ENCODE measurements at regions not wholly inside any gene's neighbourhood (a gene's known extent, or its start where the extent isn't known, plus 50 kb on each side); places are given as distances from the start of the nearest gene placed in this dataset.
"Not testable (repeated sequence)": the region's sequence is repeated elsewhere in the genome, so short reads cannot be mapped to it uniquely, and the experiment has no call there.

DNA sequence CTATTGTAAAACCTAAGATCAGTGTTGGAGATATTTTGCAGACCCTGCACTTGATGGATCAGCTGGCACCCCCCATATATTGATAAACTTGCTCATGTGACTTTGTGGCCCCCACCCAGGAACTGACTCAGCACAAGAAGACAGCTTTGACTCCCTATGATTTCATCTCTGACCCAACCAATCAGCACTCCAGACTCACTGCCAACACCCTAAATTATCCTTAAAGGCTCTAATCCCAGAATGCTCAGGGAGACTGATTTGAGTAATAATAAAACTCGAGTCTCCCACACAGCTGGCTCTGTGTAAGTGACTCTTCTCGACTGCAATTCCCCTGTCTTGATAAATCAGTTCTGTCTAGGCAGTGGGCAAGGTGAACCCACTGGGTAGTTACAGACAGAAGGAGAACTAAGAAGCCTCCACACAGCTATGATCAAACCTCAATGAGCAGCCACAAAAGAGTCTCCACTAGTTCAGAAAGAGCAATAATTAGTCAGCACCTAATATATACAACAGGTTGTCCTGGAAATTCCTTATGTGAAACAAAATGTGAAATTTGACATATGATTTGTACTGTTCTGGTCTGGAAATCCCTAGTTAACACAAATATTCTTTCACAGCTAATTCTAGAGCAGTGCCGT is 52.2 kb downstream of the ACTL7B start:
- no peak for DNase-seq

DNA sequence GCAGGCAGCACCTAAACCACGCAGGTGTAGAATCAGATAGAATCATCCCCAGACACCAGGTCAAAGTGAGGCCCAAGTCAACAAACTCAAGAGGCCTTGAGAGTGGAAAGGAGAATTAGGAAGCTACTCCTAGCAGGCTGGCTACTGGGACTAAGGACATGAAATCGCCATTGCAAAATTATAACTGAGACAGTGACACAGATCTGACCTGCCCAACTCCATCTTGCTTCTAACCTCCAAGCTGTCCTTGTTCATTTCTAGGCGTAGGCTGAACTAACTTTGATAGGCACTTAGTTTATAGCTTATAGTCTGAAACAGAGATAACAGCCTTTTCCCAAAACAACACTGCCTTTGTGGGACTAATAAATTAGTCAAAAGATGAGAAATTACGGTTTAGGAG is 52.8 kb downstream of the ACTL7B start:
- no peak for DNase-seq

DNA sequence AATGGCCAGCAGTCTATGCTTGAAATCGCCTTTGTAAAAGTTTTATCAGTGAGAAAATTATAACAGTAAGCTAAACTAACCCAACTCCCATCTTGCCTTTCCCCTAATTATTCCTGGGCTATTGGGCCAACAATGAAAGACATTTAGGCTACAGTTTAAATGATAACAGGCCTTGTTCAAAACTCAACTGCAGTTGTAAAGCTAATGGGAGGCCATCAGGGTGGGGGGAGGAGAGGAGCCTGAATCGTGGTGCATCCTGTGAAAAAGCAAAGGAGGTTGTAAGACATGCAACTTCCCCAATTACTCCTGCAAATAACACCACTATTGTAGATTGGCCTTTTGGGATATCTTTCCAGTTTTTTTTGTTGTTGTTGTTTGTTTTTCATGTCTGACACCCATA is 53.8 kb downstream of the ACTL7B start:
- DNase-seq = no peak

DNA sequence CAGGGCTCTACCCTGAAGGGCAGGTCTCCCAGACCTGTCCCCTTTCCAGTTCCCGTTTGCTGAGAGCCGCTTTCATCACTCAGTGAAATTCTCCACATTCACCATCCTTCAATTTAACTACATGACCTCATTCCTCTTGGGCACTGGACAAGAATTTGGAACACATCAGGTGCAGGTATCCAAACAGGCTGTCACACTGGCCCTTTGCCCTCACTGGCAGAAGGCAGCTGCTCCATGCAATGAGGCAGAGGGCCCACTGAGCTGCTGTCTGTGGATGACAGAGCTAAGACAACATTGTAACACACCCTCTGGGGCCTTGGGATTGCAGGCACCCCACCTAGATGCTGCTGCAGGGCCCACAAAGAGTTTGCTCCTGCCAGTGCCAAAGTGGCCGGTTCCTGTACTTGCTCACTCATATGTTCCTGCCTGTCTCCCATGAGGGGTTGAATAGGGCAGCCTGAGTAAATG is 55.1 kb downstream of the ACTL7B start:
- DNase-seq = no peak

DNA sequence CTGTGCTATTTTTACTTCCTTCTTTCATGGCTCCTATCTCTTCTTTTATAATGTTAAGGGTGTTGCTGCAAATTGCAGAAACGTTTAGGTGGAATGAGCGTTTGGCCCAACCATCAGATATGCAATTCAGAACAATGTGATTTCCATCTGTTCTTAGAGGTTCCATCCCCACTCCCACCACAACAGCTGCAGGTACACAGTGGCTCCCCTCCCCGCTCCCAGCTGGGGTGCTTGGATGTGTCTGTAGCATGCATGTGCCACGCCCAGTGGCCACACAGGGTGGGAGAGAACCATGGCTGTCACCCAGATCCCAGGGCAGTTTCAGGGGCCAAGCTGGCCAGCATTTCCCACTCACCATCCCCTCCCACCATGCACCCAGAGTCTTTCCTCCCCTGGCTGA is 62.2 kb downstream of the ACTL7B start:
- DNase-seq = no peak

DNA sequence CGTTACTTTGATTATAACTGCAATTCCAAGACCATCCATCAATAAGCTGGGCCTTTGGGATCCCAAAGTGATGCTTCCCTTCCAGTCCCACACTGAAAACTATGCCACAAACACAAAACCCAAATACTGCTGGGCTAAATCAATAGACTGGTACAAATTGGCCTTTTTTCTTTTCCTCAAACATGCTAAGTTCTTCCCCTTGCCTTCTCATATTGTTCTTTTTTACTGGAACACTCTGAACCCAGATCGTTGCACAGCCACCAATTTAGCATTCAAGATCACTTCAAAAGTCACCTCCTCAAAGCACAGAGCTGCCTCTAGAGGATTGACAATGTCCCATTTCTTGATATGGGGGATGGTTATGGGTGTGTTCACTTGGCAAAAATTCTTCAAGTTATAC is 66.0 kb downstream of the ACTL7B start:
- no peak for DNase-seq

DNA sequence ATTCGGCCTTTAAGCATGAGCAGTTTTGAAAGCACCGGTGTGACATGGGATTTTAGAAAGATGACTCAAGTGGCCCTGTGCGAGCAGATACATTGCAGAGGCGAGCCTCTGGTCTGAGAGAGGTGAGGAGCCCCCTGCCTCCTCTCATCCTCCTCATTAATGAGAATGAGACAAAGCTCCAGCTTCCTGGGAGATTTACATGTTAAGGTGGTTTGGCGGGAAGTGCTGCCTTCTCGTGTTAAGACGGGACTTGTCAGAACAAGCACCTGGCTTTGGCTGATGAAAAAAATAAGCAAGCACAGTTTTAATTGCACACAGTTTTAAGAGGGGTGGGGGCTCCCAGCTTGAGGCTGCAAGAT is 68.1 kb downstream of the ACTL7B start:
- no peak for DNase-seq

DNA sequence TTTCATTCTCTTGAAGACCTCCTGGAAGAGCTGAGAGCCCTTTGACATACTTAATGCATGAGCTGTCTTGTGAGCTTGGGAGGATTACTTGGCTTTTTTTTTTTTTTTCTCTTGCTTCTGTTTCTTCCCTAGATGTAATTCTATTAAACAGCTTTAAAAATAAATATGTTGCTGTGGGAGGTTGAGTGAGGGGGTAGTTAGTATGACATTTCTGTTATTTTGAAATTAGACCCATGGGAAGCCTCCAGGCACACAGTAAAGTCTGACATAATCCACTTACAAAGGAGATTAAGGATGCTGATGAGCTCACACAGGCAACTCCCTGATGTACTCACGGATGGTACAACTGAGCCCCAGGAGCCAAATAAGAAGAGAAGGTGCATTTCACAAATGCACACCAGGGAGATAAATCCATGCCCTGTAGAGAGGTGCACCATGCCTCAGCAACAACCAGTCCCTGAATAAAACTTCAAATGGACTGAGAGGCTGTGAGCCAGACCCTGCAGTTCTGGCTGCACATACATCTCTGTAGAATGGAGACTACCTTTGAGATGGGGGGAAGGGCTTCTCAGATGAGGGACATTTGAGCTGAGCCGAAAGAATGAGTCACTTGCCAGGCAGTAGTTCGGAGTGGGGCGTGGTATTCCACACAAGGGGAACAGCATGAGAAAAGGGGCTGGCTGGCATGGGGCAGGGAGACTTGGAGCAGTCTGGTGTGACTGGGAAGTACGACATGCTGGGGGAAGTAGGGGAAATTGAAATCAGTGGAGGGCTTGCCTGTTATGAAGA is 68.7 kb downstream of the ACTL7B start:
- DNase-seq = no peak

DNA sequence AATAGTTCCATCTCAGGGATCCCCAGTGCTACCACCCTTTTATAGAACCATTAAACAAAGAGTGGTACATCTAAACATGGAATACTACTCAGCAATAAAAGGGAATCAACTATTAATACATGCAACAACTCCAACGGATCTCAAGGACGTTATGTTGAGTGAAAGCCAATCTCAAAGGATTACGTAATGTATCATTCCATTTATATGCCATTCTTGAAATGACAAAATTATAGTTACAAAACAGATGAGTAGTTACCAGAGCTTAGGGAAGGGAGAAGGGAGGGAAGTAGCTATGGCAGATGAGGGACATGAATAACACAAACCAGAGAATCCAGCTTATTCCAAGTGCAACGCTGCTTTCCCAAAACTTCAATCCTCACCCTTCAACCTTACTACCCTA is 69.5 kb downstream of the ACTL7B start:
- no peak for DNase-seq

DNA sequence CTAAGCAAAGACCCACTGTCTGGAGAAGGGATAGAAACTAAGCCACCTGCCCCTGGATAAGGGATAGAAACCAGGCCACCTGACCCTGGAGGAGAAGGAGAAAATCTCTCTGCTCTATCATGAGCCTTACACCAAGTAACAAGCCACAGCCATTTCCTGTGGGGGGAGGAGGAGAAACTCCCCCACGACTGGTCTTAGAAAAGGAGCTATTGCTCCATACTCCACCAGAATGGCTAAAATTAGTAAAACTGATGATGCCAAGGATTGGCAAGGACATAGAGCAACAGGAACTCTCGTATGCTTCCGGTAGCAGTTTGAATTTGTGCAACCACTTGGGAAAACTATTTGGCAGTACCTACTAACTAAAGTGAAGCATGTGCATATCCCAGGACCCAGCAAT is 70.8 kb downstream of the ACTL7B start:
- DNase-seq = no peak

DNA sequence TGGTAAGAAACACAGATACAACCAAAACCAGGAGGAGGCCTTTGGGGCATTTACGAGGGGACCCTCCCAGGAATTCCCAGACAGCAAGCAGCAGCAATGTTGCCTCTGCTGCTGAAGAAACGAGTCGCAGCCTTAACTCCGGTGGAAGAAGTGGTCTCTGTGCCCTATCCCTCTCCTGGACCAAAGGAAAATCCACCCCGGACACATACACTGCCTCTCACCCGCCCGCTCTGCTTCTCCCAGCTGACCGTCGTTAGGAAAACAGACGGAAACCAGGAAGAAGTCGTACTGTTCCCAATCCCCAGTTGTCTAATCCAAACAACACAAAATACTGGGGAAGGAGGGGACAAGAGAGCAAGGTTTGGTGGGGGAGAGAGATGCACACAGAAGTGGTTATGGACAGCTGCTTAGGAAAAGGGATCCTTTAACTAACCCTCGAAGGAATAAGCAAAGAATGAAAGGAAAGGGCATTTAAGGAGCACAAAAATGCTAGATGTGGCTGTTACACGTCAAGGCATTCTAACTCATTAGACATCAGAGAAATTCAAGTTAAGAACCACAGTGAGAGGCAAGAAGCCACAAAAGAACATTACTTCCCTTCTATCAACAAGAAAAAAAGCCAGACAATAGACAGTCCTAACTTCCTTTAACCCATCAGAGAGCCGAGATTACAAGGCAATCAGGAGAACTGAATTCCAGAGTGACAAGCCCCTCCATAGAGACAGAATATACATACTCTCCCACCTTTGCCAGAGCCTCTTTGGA is 71.9 kb downstream of the ACTL7B start:
- no peak for DNase-seq

DNA sequence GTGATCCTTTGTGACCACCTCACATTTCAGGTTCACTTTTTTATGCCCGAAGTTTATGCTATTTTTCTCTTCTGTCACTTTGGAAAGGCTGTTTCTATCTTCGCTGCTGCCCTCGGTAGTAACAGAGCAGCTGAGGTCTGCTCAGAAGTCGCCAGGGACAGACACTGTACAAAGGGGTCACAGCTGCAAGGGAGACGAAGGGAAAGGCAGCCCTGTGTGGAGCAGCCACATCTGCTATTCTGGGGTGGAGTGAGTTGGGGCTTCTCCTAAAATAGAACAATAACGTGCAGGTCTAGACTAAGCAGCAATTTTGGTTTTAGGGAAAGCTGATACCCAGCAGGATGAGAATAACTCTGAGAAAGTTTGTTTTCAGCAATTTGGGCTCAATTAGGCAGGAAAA is 72.5 kb downstream of the ACTL7B start:
- DNase-seq = no peak

DNA sequence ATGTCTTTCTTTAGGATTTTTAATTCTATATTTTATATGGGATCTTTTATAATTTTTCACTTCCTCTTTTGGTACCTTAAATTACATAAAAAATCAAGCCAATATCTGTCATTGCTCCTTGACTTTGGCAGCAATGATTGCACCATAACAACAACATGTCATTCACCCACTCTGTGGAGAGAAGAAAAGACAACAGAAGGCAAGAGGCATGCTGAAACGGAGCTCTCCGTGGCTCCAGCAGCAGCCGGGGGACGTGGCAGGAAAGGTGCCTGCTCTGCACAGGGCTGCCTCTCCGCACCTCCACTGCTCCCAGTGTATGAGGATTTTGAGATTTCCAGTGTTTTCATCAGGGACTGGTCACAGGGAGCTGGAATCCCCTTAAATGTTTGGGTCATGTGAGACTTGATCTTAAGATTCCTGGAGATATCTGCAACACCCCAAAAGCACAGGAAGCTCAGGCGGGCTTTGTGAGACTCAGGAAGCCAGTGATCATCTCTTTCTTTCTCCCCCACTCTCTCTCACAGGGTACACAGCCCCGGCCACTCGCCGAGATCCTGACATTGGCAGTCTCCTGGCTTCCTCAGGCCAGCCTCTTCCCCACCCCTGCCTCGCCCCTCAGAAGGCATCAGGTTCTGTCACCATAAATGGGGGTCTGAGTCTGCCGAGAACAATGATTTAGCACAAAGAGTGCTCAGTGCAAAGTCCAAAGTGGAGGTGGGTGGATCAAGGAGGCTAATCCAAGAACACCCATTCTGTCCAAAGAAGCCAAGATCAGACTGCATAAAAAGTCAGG is 74.6 kb downstream of the ACTL7B start:
- DNase-seq = no peak

DNA sequence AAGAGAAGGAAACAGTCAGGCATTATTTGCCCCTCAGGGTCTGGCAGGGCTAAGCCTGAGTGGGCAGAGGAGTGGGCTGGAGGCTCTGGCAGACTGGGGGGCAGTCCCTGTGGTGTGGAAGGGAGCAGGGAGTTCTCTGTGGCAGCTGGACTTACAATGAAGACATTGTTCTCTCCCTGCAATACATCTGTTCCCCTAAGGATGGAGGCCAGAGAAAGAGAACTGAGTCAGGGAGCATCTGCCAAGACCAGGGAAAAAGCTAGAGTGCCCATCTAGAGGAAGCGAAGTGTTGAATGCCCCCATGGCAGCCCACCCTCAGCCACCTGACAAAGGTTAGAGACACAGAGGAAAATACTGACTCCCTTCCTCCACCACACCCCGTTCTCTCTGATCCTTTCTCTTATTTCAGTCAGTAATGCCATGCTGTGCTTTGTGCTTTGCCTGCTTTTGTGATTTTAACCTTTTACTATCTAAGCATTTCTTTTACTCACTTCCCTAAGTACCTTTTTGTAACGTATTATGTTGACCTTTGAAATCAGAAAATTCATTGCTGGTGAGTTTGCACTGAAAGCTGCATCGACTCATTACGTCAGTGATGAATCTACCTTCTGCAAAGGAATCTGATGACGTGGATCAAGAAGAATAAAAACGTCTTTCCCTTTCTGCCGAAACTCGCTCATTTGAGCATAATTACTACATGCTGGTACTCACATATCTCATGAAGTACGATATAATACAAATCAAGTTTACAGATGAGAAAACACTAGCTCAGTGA is 76.0 kb downstream of the ACTL7B start:
- DNase-seq = no peak

DNA sequence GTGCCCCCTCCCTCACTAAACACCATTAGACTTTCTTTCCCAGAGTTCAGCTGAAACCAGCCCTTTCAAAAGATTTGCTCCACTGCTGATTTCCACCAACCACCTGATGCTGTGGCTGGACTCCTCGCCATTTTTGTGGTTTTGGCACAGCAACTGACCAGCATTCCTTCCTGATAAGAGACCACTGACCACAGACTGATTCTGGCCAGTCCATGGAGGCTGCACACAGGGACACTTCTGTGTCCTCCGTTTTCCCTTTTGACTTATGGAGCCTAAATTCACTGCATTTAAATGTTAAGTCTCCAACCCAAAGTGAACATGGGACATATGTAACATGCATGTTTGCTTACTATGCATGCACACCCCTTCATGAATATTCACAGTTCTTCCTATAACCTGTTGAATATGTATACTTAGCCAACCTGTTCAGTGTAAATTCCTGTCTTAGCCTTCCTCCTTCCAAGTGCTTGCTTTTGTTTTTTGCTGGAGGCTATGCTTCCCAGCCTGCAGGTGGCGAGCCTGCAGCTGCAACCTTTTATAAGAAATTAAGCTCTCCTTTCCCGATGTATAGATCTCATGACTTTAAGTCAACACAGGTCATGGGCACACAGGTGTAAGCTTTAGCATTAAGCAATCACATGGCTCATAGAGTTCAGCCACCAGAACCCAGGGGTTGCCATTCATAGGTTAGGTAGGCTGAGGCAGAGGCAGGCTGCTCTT is 78.7 kb downstream of the ACTL7B start:
- no peak for DNase-seq

DNA sequence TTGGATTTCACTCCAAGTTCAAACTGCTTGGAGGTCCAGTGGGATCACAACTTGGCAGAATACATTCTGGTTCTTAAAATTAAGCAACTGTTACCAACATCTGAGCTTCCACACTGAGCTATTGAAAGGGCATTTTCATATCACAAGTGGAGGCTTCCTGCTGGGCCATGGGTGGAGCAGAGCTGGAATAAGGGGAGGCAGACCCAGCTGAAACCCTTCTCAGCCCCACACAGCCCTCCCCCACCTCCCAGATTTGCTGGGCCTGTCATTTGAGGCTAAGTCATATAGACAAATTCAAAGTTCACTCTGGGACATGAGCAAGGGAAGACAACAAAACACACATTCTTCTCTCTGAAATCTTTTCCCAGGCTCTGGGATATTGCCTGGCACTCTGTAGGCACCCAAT is 79.9 kb downstream of the ACTL7B start:
- no peak for DNase-seq

DNA sequence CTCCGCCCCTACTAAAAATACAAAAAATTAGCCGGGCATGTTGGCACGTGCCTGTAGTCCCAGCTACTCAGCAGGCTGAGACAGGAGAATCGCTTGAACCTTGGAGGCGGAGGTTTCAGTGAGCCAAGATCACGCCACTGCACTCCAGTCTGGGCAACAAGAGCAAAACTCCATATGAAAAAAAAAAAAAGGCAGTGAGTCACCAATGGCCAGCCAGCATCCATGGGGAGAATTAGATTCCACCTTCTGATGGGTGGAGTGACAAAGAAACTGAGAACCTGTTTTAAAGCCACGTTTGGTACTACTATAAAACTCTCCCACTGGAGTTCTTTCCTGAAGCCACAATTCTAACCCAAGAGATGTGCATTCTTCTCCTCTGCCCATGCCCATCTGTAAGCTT is 81.7 kb downstream of the ACTL7B start:
- DNase-seq = not testable (repeated sequence)

DNA sequence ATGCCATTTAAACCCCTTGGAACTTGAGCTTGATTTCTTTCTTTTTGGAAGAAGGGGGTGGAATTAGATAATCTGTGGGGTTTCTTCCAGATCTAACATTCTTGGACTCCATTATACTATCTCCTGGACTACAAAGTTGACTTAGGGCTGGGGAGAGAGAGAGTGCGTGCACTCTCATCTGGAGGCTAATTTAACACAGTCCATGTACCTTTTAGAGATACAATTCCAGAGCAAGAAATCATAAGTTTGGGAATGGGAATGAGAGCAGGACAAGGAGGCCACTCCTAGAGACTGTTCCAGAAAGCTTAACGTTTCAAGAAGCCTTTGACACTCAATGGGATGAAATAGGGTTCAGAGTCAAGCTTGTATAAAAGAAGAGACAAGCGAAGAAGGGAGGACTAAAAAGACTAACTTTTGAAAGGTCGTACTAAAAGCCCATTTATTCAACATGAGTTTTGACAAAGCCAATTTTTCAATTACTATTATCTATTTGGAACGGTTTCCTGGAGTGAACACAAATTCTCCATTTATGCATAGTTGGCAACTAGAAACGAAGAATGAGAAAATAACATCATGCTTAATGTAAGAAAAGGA is 83.4 kb downstream of the ACTL7B start:
- DNase-seq = no peak

DNA sequence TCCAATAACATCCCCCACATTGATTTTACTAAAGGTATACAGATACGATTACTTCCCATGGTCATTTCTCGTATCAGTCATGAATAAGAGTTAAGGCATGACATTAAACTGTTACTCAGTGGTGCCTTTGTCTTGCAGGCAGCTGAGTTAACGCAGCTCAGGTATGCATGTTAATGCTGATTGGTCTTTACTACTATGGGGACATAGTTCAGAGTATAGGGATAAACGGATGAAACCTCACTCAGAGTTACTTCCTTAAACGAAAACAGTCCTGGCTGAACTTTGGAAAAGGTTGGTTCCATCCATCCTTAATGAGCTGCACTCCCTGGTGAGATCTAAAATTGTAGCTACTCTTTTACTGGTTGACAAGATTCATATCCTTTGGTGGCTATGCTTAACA is 87.0 kb downstream of the ACTL7B start:
- no peak for DNase-seq

DNA sequence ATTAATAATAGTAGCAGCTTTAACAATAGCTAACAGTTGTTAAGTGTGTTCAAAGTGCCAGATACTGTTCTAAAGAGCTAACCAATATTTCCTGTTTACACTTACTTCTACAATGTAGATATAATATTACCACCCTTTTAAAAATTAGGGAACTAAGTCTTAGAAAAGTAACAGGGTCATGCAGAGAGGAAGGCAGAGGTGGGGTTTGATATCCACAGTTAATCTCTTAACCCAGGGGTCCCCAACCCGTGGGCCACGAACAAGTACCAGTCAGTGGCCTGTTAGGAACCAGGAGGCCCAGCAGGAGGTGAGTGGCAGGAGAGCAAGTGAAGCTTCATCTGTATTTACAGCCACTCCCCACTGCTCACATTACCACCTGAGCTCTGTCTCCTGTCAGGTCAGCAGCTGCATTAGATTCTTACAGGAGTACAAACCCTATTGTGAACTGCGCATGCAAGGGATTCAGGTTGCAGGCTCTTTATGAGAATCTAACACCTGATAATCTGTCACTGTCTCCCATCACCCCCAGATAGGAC is 89.1 kb downstream of the ACTL7B start:
- DNase-seq = no peak

DNA sequence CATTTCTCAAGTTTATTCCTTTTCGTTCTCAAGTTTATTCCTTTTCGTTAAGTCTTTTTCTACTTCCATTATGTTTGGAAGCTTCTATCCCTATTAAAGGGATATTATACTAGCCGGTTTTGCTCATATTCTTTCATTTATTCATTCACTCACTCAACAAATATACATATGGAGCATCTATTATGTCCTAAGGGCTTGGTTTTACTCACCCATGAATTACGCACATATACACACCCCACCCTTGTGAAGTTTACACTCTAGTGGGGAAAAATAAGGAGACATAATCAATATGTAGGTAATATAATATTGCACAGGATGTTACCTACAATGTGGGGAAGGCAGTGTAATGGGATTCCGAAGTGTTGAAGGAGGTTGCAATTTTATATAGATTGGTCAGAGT is 90.5 kb downstream of the ACTL7B start:
- DNase-seq = no peak

Data from activated CD4-positive, CD25-positive, alpha-beta regulatory T cell (primary cell).